Heart right ventricle (tissue), 16 donors: ENCODE measurements at regions not wholly inside any gene's neighbourhood (a gene's known extent, or its start where the extent isn't known, plus 50 kb on each side); places are given as distances from the start of the nearest gene placed in this dataset.

ENCODE experiments used
- ATAC-seq, 8 donors: fragments of 200-7000 bp; cut with Tn5 transposase; one replicate each; pipeline ENCODE4 v1.9.1; 2020; ENCODE audit warnings: mild to moderate bottlenecking in 8 of 8, moderate library complexity in 8 of 8, moderate number of reproducible peaks in 1 of 8
- DNase-seq, 2 donors: peaks; one replicate each; pipeline ENCODE4 v3.0.0-alpha.2; 2020
- H3K27ac ChIP-seq, 10 donors: fragments of 200-600 bp; sonication (generic) in 2 of 10; one replicate each; pipeline versions ENCODE4 v1.5.0 to v1.8.0; 2020 to 2022; ENCODE audit warnings: mild to moderate bottlenecking in 3 of 10
- H3K27me3 ChIP-seq, 7 donors: fragments of 200-600 bp; one replicate each; pipeline ENCODE4 v1.8.0; 2021 to 2022; ENCODE audit warnings: mild to moderate bottlenecking in 2 of 7
- H3K36me3 ChIP-seq, 9 donors: fragments of 200-600 bp; sonication (generic) in 1 of 9; one replicate each; pipeline versions ENCODE4 v1.5.0 to v1.8.0; 2020 to 2022; ENCODE audit warnings: mild to moderate bottlenecking in 2 of 9
- H3K4me1 ChIP-seq, 9 donors: fragments of 200-600 bp; sonication (generic) in 1 of 9; one replicate each; pipeline versions ENCODE4 v1.5.0 to v1.8.0; 2020 to 2022; ENCODE audit warnings: mild to moderate bottlenecking in 4 of 9
- H3K4me3 ChIP-seq, 10 donors: fragments of 200-600 bp; sonication (generic) in 2 of 10; one replicate each; pipeline versions ENCODE4 v1.5.0 to v1.8.0; 2020 to 2022; ENCODE audit warnings: mild to moderate bottlenecking in 7 of 10, moderate library complexity in 2 of 10
- H3K9me3 ChIP-seq, 11 donors: fragments of 200-600 bp in 10 of 11; sonication (generic) in 2 of 11; one replicate each; pipeline versions ENCODE4 v1.5.0 to v1.8.0; 2013 to 2022; ENCODE audit warnings: mild to moderate bottlenecking in 2 of 11, control low read depth in 1 of 11, moderate library complexity in 1 of 11
- CTCF ChIP-seq, 9 donors: fragments of 200-600 bp; sonication (generic) in 2 of 9; IDR thresholded peaks; one replicate each; pipeline versions ENCODE4 v1.5.0 to v1.8.0; 2021 to 2022; ENCODE audit warnings: antibody characterized with exemption in 9 of 9, mild to moderate bottlenecking in 5 of 9, moderate library complexity in 1 of 9
- WGBS, 2 donors: extraction: QIAGEN DNeasy Blood & Tissue Kit; methylation state at CpG; one replicate each; pipeline ENCODE4 v1.1.7; 2013; ENCODE audit warnings: inconsistent platforms in 1 of 2; 5-methylcytosine and 5-hydroxymethylcytosine counted together
- intact Hi-C, 10 donors: fragments of 100-400 bp; cut with DNase I; formaldehyde crosslinking; loops; one replicate each; pipeline versions ENCODE4 v1.11.1 to v1.14.2; 2022
- donor health status: Arrhythmogenic right ventricular cardiomyopathy.
- donor health status: ischemic (EF 13 %, LVEDD 7.1; RV severe dilation, severe dysfunction).
- donor health status: healthy with polysubstance abuse.
- donor health status: DM: no; HTN: yes; CAD: no.
- donor health status: DM: no; HTN: no; CAD: no.
- donor health status: ischemic (EF 25% LVEDD 6.9; RV normal size, moderate dysfunction).
- donor health status: ischemic (EF 25% LVEDD 5.7; RV mildly dilated, moderate dysfunction).
- donor health status: healthy.
- donor health status: DM: yes; HTN: yes; CAD: no.
- donor health status: Ischemic cardiomyopathy.
- donor health status: ischemic (EF 35%, LVEDD 5.7; RV mildly dilated, moderate dysfunction).
- donor health status: nonischemic (EF 11% LVEDD 7.7; RV severe dilation, severe dysfunction).
- donor health status: DM: yes; HTN: yes; CAD: no.
- donor health status: PGD.
- donor health status: ischemic (EF 29% LVEDD 5.4; RV normal size, mild dysfunction).
- donor health status: nonischemic (EF 23%, LVEDD 6.1; RV moderate dilation, normal function).

- Histone ChIP-seq H3K36me3 (no peaks in the 10 kb centered on the region), H3K4me1 (peaks cover 0 to 25% (median 13%) of the 10 kb centered on the region in 9 donors), H3K27me3 (no peaks in the 10 kb centered on the region), H3K9me3 (no peaks in the 10 kb centered on the region), H3K4me3 (no peak overlapping the region), H3K27ac (peak overlapping the region in 1 of 10 donors; percentile 10)
- 66 to 70% methylated on average over 13 of the region's 13 CpGs for WGBS, 2 donors
- ATAC-seq, result no peak
- no peak for TF ChIP-seq CTCF (IDR thresholded peaks at IDR 0.05)
- no peak for DNase-seq
- intact Hi-C loops, result no loop called here
Measured at GRCh38 chr5:173477345-173478040, 139.0 kb downstream of the BOD1 start.

- ATAC-seq, result no peak
- Histone ChIP-seq H3K27ac (no peak overlapping the region), H3K9me3 (no peaks in the 10 kb centered on the region), H3K36me3 (no peaks in the 10 kb centered on the region), H3K4me1 (peaks cover 0 to 34% (median 19%) of the 10 kb centered on the region in 9 donors), H3K4me3 (no peak overlapping the region), H3K27me3 (no peaks in the 10 kb centered on the region)
- TF ChIP-seq CTCF (IDR thresholded peaks at IDR 0.05), result no peak
- WGBS, 2 donors, result 94 to 96% methylated on average over 2 of the region's 2 CpGs
- intact Hi-C loops, result no loop called here
- DNase-seq, result no peak
Measured at GRCh38 chr5:173475780-173476179, 140.7 kb downstream of the BOD1 start.

- DNase-seq (no peak), ATAC-seq (no peak)
- H3K4me3 ChIP-seq, result no peak overlapping the region
- H3K9me3 ChIP-seq, result no peaks in the 10 kb centered on the region
- peaks cover 0 to 34% (median 19%) of the 10 kb centered on the region in 9 donors for H3K4me1 ChIP-seq
- intact Hi-C loops, result no loop called here
- 55 to 63% methylated on average over 5 of the region's 5 CpGs for WGBS, 2 donors
- no peaks in the 10 kb centered on the region for H3K36me3 ChIP-seq
- H3K27ac ChIP-seq, result peak overlapping the region in 1 of 10 donors; percentile 21
- TF ChIP-seq CTCF (IDR thresholded peaks at IDR 0.05), result no peak
- no peaks in the 10 kb centered on the region for H3K27me3 ChIP-seq
Measured at GRCh38 chr5:173474881-173475287, 141.6 kb downstream of the BOD1 start.

GRCh38 chr5:173473288-173473687 lies 143.2 kb downstream of the BOD1 start:
- H3K9me3 ChIP-seq, result no peaks in the 10 kb centered on the region
- peaks cover 0 to 37% (median 19%) of the 10 kb centered on the region in 9 donors for H3K4me1 ChIP-seq
- ATAC-seq (peak in 2 of 8 donors; percentile 5 to 20), DNase-seq (no peak)
- H3K4me3 ChIP-seq, result no peak overlapping the region
- no peaks in the 10 kb centered on the region for H3K27me3 ChIP-seq
- H3K27ac ChIP-seq, result peak overlapping the region in 9 of 10 donors; percentile 46 to 88 (median 69)
- no peak for TF ChIP-seq CTCF (IDR thresholded peaks at IDR 0.05)
- intact Hi-C loops, result no loop called here
- WGBS, 2 donors, result 75 to 79% methylated on average over 6 of the region's 6 CpGs
- H3K36me3 ChIP-seq, result no peaks in the 10 kb centered on the region
